ENCODE measurements at regions not wholly inside any gene's neighbourhood (a gene's known extent, or its start where the extent isn't known, plus 50 kb on each side); places are given as distances from the start of the nearest gene placed in this dataset.

- TF ChIP-seq CTCF (IDR thresholded peaks at IDR 0.05) (no peak), POLR2A (IDR thresholded peaks at IDR 0.05) (no peak)
These were observed 241.9 kb upstream of the THUMPD2 start for GRCh38 chr2:40020997-40021396.

Measured in stomach (tissue), 4 donors.